Smooth muscle cell of the brain vasculature (primary cell): ENCODE measurements at regions not wholly inside any gene's neighbourhood (a gene's known extent, or its start where the extent isn't known, plus 50 kb on each side); places are given as distances from the start of the nearest gene placed in this dataset.

Source experiments
- DNase-seq: peaks from one replicate; pipeline ENCODE4 v3.0.0-alpha.2; 2012; ENCODE audit warnings: low read depth, low spot score

DNA sequence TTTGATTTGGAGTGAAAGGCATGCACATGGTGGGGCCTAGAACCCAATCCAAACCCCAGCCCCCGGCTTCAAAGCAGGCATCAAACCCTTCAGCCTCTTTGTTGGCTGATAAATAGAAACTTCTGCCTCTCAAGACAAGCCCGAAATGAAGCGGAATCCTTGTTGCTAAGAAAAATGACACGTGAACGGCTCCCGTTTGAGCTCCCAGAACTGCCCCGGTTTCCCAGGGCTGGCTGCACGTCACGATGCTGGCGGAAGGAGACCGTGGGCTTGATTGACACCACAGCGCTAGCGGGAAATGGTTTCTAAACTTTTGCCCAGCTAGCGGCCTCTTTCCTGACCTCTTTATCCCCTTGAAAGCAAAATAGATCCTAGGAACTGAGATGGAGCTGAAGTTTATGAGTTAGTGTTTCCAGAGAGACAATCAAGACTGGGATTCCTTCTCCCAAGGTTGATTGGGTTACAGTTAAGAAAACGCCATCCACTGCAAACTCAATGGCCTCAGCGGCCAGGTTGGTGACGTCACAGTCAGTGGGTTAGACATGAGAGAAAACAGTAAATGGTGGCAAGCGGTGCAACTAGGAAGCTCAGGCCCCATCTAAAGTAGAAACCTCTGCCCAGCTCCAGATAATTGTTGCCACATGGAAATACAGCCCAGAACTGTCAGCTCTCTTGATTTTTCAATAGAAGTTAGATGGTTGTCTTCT lies 117.0 kb downstream of the ANKRD60 start:
- DNase-seq: no peak

DNA sequence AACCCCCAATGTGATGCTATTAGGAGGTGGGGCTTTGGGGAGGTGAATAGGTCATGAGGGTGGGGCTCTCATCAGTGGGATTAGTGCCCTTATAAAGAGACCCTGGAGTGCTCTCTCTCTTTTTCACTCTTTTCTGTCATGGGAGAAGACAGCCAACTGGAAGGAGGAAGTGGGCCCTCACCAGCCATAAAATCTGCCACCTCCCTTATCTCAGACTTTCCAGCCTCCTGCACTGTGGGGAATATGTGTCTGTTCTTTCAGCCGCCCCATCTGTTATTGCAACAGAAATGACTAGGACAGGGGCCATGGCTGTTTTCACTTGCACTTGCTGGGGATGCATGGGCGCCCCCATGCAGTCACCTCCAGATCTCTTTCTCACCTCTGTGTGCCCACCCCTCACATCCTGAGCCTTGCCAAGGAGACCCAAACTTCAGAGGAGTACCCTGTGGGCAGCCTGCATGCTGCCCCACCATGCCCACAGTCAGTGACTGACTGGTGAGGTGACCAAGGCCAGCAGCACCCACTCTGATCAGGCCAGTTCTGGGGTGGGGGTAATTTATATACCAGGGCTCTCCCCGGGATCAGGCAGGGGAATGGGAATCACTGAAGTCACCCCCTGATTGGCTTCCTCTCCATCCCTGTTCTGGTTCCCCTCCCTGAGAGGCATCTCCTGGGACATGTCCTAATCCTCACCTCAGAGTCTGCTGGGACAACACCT lies 118.4 kb downstream of the ANKRD60 start:
- no peak for DNase-seq

DNA sequence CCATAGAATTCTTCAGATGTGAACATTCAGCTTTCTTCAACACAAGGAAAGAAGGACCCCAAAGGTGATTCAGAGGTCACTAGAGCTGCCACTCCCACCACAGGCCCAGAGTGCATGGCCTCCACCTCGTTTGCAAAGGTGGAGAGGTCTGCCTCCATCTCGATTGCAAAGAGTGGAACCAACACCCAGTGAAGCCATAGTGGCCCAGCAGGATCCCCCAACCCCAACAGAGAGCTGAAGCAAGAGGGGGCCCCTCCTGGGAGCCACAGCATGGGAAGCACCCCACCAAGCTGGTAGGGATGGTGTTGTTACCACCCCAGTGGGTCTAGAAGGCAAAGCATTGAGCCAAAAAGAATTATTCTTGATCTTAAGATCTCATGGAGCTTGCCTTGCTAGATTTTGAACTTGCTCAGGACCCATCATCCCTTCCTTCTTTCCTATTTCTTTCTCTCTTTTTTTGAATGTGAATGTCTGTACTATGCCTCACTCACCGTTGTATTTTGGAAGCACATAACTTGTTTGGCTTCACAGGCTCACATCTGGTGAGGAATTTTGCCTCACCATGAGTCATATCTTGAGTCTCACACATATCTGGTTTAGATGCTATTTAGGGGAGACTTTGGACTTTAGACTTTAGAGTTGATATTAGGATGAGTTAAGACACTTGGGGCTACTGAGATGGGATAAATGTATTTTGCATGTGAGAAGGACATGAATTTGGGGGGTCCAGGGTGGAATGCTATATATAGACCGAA lies 119.2 kb downstream of the ANKRD60 start:
- no peak for DNase-seq

DNA sequence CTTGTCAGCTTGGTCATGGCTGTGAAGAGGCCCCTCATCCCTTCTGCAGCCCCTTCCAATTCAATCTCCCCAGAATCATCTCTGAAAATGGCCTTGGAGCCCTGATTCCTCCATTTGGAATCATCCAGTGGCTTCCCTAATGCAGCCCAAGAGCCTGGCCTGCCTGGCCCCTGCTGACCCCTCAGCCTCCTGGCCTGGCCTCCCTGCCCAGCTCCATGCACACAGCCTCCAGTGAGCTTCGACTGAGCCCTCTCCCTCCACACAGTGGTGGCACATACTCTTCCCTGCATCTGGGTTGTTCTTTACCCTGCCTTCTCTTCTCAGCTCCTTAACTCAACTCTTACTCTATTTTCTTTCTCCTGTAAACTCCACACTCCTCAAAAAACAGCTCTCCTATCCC lies 120.9 kb downstream of the ANKRD60 start:
- DNase-seq: no peak

DNA sequence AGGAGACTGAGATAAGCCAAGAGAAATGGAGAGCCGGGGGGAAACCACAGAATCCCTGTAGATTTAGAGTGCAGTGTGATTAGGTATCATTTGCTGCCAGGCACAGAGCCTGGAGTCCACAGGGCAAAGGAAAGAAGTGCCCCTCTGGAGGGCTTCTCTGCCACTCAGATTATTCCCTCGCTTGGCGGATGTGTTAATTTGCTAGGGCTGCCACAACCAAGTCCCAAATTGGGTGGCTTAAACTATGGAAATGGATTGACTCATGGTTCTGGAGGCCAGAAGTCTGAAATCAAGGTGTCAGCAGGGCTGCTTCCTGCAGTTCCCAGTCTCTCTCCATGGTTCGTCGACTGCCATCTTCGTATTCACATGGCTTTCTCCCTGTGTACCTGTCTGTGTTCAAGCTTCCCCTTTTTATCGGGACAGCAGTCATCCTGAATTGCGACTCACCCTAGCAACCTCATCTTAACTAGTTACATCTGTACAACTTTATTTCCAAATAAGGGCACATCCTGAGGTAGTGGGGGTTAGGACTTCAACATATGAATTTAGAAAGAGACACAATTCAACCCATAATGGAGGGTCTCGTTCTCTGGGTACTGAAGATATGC lies 122.2 kb downstream of the ANKRD60 start:
- no peak for DNase-seq

DNA sequence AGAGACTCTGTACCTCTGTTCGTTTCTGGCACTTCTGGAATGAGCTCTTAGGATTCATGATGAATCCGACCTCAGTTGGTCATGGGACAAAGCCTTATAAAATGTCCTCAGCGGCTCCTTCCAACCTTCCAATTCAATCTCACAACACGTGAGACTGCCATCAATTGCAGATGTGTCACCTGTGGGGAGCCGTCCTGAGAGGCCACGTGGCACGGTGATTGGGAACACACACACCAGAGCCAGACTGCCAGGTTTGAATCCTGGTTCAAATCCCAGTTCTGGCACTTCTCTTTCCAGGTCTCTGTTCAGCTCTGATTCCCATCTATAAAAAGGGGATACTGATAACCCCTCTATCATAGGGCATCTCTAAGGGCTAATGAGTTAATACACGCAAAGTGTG lies 124.5 kb downstream of the ANKRD60 start:
- DNase-seq: no peak

DNA sequence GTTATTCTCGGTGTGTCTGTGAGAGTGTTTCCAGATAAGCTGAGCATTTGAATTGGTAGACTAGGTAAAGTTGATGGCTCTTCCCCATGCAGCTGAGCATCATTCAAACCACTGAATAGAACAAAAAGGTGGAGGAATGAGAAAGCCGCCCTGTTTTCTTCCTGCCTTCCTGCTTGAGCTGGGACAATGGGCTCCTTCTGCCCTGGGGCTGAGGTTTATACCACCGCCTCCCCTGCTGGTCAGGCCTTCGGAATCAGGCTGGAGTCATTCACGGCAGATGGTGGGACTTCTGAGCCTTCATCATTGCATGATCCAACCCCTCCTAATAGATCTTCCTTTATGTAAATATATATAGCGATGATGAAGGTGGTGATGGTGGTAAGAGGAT lies 124.9 kb downstream of the ANKRD60 start:
- DNase-seq: no peak

DNA sequence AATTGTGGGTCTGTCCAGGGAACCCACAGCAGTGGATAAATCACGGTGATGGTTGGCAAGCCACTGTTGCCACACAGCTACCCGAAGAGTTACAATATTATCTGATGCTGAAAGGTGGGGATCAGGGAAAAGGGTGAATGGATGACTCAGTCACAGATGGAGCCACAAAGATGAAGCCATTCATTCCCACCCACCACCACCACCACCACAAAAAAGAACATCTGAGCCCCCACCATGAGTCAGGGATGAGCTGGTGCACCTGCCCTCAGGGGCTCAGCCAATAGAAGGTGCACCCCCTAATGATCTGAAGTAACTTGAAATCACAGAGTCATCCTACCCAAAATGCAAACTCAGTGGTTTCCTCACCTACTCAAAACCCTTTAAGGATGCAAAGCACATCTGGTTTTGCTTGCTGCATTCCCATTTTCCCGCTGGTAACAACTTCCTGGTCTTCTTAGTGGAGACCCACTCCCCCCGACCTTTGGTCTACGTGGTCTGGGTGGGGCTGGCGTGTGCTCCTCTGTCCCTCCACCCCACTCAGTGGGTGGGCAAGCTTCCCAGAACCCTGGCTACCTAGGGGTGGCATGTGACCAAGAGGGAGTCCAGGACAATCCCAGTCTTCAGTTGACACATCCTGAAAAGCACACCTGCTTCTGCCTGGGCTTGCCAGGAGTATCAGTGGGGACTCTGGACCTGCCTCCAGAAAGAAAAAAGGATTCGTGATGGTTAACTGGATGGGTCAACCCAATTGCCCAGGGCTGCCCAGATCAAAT lies 125.5 kb downstream of the ANKRD60 start:
- DNase-seq: no peak

DNA sequence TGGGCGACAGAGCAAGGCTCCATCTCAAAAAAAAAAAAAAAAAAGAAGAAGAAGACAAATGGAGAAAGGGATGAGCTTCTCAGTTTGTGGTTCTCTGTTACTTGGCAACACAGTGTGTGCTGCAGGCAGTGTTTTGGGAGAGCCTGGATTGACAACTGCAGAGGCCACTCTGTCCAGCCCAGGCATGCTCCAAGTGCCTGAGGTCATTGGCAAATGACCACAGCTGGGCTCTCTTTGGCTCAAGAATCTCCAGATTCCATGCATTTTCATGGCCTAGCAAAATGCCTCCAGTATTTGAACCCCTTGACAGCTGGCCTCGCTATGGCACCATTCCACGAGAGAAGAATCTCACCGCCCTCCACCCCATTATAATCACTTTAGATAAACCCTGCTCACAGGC lies 126.2 kb downstream of the ANKRD60 start:
- DNase-seq: no peak

DNA sequence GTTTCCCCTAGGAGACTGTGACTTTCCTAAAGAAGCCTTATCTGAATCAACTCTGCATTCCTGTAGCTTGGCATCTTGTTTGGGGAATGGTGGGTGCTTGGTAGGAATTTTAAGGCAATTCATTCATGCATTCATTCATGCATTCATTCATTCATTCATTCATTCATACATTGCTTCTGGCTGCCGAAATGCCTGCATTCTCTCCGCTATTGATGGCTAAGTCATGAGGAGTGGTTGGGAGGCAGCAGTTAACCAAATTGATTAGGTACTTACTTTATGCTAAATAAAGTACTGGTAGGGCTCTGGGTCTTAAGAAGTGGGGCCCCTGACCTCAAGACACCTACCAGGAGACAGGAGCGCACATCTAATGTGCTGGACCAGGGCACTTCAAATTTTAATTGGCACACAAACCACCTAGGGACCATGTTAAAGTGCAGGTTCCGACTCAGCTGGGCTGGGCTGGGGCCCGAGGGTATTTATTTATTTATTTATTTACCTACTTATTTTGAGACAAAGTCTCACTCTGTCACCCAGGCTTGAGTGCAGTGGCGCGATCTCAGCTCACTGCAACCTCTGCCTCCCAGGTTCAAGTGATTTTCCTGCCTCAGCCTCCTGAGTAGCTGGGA lies 127.6 kb downstream of the ANKRD60 start:
- DNase-seq: no peak

DNA sequence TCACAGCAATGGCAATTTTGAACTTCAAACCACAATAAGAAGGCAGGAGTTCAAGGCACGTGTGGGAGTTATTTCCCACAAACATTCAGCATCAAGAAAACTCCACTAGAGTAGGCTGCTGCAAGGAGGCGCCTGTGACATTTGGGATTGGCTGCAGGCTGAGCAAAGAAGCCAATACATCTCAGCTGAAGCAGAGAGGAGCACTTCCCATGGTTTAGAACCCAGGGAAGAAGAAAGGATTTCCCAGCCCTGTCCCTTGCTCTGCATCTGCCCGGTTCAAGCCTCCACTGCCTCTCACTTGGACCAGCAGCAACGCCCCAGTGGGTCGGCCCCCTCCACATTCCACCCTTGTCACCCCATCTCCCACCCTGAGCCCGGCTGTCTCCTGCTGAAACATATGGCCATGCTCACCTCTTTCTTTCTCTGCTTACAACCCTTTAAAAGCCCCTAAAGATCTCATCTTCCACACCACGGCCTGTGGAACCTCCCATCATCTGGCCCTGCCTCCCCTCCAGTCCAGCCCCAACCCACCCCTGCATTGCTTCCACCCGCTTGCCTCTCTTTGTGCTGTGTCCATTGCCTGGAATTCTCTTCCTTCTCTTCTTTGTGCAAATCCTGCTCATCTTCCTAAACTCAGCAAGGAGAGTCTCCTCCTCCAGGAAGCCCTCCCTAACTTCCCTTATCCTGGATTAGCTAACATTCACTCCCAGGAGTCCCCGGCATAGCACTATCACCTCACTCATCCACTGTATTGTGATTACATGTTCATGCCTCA lies 128.3 kb downstream of the ANKRD60 start:
- DNase-seq: no peak

DNA sequence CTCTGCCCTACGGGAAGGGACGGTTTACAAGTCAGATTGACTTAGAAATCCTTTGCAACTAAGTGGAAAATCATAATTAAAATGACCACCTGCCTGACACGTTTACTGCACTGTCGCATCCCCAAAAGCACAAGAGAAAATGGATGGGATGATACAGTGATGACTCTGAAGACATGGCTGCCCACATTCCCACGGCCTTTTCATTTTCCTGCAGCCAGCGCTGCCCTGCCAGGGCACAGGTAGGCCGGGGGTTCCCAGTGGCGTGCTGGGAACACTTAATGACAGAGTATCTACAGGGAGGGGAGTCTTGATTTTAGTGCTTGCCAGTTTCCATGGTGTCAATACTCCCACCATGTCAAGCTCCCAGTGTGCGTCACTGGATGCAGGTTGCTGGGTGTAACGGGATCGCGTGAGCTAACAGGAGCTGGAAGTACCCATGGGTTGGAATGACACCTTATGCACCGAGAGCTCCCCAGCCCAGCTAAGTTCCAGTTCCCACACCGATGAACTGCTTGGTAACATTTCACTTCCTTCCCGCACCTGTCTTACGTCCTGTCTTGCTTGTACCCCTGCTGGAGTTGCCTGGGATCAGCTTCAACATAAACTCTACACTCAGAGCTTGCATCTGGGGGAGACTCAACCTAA lies 129.0 kb downstream of the ANKRD60 start:
- no peak for DNase-seq

DNA sequence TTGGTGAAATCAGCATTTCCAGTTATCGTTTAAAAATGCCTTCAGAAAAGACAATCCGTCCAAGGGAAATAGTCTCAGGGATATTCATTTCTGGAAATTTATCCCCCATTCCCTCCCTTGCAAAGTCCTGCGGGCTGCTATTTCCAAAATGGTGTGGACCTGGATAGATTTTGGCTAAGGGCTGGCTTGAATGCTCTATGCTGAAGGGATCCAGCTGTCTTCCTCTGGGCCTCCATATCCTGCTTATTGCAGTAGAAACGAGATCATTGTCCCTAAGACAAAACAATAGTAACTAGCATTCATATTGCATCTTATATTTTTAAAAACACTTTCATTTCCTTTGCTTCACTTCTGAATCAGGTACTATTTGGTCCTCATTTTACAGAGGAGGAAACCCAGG lies 129.9 kb downstream of the ANKRD60 start:
- no peak for DNase-seq

DNA sequence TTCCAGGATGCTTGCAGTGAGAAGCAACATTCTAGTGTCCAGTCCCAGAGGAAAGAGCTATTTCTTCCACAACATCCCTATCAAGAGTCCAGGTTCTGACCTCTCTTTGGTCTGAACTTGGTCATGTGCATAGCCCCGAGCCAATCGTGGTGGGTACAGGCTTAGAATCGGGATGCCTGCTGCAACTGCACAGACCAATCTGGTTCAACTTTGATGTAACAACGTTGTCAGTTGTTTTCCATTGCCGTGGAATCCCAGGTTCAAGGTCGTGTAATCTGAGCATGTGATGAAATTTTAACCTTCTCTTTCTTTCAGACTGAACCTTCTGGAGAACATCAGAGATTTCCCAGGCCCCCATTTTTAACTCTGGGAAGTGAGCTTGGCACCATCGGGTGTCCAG lies 130.5 kb downstream of the ANKRD60 start:
- no peak for DNase-seq

DNA sequence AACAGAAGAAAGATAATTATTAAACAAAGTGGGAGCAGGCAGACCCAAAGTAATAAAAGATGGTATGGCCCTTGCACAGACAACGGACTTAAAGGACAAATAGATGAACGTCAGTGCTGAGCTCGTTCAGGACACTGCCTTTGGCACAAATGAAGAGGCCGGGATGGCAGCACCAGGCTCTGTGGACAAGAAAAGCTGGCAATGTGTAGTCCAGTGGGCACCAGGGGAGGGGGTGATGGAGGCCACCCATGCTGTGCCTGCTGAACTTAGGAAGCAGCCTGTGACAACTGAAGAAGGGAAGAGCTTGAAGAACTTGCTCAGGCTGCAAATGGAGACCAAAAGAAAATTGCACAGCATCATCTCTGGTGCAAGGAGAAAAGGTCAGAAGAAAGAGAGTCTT lies 131.0 kb downstream of the ANKRD60 start:
- no peak for DNase-seq

DNA sequence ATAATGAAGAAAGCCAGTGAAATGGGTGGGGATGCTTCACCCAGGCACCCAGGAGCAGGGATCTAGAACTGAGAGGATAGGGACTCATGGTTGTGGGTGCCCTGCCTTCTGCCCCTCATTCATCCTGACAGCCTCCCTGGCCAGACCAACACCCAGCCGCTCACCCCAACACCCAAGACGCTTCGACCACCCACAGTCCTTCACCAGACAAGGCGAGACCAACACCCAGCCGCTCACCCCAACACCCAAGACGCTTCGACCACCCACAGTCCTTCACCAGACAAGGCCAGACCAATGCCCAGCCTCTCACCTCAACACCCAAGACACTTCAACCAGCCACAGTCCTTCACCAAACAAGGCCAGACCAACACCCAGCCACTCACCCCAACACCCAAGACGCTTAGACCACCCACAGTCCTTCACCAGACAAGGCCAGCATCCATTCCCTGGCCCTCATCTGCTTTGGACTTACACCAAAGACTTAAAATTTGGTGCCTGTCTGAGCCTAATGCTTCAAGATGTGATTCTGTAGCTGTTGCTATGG lies 131.5 kb downstream of the ANKRD60 start:
- DNase-seq: no peak

DNA sequence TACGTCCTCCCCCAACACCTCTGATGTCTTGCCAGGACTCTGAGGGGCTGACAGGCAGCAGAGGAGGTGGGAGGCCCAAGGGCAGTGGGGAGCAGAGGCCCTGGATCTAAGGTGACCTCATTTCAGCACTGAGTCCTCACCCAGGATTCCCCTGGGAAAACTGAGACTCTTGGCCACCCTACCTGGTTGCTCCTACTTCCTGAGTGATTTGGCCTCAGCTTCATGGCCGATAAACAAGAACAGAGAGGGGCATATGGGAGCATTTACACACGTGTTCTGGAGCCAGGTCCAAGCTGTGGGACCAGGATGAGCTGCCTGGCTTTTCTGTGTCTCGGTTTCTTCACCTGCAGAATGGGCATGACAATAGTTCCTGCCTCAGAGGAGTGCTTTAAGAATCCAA lies 133.8 kb downstream of the ANKRD60 start:
- no peak for DNase-seq

DNA sequence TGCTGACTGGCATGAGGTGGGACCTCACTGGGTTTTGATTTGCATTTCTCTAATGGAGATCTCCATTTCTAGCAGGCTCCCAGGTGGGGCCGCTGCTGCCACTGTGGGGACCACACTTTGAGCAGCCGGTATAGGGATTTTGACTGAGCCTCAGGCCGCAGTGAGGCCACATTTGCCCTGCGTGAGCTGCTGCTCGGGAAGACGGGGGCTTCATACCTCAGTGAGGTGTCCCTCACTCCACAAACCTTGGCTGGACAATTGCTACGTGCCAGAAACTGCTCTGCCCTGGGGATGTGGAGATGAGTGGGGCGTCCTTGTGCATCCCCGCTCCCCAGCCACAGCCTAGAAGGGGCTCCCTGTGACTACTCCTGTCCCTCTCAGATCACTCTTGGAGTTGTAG lies 134.3 kb downstream of the ANKRD60 start:
- no peak for DNase-seq

DNA sequence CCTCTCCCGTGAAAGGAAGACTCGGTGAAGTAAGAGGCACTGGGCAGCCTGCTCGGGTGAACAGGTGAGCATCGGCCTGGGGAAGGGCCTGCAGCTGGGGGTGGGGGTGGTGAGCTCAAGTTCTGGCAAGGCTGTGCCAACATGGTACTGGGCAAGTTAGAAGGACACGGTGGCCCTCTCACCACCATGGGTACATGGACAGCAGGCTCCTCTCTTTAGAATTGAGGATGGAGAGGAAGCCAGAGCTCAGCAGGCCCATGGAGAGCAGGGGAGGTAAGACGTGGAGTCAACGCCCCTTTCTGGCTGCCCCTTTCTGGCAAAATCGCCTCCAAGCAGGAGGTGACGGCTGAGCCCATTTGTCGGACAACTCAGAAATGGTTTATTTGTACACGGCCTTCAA lies 135.6 kb downstream of the ANKRD60 start:
- no peak for DNase-seq

DNA sequence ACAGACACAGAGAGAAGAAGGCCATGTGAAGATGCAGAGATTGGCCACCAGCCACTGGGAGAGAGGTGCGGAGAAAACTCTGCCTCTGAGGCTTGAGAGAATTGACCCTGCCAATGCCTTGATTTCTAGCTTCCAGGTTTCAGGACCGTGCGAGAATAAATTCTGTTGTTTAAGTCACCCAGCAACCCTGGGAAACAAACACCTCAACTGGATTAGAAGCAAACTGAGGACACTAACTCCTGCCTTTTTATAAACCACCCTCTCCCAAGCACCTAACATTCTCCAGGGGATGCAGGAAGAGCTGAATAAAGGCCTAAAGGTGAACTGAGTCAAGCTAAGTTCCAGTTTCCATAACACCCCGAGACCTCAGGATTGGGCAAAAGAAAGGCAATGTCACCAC lies 136.1 kb downstream of the ANKRD60 start:
- DNase-seq: no peak
